Esophagus squamous epithelium (tissue), 4 donors: ENCODE measurements at regions not wholly inside any gene's neighbourhood (a gene's known extent, or its start where the extent isn't known, plus 50 kb on each side); places are given as distances from the start of the nearest gene placed in this dataset.

Experiments used
- POLR2A ChIP-seq, 4 donors: fragments of 450-650 bp; IDR thresholded peaks; one replicate each; pipeline ENCODE4 v1.6.1; 2017; ENCODE audit warnings: antibody characterized with exemption in 4 of 4, mild to moderate bottlenecking in 4 of 4, moderate library complexity in 3 of 4
- TF ChIP-seq, protein P1 (sequence below), 6 experiments: fragments of 450-650 bp in 4 of 6; fragments of 200-600 bp in 2 of 6; sonication (generic) in 2 of 6; IDR thresholded peaks; one replicate each; pipeline ENCODE4 v1.5.1; 2016 to 2019; ENCODE audit warnings: antibody characterized with exemption in 6 of 6, mild to moderate bottlenecking in 4 of 6, moderate library complexity in 4 of 6

DNA sequence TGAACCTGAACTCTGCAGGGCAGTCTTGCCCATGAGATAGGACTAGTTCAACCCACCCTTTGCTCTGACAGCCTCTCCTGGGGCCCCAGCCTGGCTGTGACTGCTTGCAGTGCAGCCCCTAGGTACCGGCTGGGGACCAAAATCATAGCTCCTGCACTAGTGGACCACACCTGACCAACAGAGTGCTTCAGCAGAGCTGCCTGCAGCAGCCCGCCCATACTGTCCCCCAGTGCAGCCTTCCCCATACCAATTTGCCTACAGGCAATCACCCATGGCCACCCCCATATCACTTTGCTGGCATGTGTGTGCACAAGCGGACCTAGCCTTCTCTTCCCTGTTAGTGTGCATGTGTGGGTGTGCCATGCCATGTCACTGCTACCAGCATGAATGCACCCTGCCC is 347.6 kb upstream of the MPDZ start:
- TF ChIP-seq, protein P1, sequence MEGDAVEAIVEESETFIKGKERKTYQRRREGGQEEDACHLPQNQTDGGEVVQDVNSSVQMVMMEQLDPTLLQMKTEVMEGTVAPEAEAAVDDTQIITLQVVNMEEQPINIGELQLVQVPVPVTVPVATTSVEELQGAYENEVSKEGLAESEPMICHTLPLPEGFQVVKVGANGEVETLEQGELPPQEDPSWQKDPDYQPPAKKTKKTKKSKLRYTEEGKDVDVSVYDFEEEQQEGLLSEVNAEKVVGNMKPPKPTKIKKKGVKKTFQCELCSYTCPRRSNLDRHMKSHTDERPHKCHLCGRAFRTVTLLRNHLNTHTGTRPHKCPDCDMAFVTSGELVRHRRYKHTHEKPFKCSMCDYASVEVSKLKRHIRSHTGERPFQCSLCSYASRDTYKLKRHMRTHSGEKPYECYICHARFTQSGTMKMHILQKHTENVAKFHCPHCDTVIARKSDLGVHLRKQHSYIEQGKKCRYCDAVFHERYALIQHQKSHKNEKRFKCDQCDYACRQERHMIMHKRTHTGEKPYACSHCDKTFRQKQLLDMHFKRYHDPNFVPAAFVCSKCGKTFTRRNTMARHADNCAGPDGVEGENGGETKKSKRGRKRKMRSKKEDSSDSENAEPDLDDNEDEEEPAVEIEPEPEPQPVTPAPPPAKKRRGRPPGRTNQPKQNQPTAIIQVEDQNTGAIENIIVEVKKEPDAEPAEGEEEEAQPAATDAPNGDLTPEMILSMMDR (IDR thresholded peaks at IDR 0.05), result no peak
- TF ChIP-seq POLR2A (IDR thresholded peaks at IDR 0.05), result no peak
